ENCODE measurements at regions not wholly inside any gene's neighbourhood (a gene's known extent, or its start where the extent isn't known, plus 50 kb on each side); places are given as distances from the start of the nearest gene placed in this dataset.

DNA sequence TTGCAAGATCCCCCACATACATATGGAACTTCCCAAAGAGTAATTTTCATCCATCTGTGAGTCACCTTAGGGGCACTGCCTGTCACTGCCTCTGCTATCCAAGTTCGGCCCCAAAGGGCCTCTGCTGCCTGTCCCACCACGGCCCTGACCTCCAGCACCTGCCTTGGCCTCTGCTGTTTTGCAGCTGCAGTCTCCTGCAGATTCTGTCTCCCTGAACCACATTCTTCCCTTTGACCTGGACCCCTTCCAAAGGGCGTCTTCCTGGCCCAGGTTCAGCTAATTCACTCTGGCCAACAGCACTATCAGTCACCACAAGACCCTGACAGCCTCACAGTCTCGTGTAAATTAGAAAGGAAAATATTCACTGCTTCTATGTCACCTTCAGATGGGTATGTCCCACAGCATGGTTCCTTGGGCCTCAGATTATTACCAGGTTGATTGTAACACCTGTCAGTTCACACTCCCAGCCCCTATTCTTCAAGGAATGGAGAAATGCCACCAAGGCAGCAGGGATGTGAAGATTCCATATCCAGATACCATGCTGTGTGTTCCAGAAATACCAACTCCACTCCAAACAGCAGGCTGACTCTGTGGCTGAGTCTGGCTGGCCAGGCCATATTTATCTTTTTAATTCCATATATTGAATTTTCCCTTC lies 479.3 kb downstream of the ARHGEF28 start:
- H3K36me3 ChIP-seq: no peaks in the 10 kb centered on the region
- H3K27ac ChIP-seq: no peak overlapping the region
- no peaks in the 10 kb centered on the region for H3K9me3 ChIP-seq
- H3K4me3 ChIP-seq: no peak overlapping the region
- intact Hi-C loops (cut with DNase I; ENCODE audit: low total_unique reads): no loop called here
- no peak for TF ChIP-seq POLR2A (IDR thresholded peaks at IDR 0.05)
- TF ChIP-seq, protein P1, sequence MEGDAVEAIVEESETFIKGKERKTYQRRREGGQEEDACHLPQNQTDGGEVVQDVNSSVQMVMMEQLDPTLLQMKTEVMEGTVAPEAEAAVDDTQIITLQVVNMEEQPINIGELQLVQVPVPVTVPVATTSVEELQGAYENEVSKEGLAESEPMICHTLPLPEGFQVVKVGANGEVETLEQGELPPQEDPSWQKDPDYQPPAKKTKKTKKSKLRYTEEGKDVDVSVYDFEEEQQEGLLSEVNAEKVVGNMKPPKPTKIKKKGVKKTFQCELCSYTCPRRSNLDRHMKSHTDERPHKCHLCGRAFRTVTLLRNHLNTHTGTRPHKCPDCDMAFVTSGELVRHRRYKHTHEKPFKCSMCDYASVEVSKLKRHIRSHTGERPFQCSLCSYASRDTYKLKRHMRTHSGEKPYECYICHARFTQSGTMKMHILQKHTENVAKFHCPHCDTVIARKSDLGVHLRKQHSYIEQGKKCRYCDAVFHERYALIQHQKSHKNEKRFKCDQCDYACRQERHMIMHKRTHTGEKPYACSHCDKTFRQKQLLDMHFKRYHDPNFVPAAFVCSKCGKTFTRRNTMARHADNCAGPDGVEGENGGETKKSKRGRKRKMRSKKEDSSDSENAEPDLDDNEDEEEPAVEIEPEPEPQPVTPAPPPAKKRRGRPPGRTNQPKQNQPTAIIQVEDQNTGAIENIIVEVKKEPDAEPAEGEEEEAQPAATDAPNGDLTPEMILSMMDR (IDR thresholded peaks at IDR 0.05): no peak
- H3K4me1 ChIP-seq: no peaks in the 10 kb centered on the region
- H3K27me3 ChIP-seq: no peaks in the 10 kb centered on the region
- DNase-seq: no peak

DNA sequence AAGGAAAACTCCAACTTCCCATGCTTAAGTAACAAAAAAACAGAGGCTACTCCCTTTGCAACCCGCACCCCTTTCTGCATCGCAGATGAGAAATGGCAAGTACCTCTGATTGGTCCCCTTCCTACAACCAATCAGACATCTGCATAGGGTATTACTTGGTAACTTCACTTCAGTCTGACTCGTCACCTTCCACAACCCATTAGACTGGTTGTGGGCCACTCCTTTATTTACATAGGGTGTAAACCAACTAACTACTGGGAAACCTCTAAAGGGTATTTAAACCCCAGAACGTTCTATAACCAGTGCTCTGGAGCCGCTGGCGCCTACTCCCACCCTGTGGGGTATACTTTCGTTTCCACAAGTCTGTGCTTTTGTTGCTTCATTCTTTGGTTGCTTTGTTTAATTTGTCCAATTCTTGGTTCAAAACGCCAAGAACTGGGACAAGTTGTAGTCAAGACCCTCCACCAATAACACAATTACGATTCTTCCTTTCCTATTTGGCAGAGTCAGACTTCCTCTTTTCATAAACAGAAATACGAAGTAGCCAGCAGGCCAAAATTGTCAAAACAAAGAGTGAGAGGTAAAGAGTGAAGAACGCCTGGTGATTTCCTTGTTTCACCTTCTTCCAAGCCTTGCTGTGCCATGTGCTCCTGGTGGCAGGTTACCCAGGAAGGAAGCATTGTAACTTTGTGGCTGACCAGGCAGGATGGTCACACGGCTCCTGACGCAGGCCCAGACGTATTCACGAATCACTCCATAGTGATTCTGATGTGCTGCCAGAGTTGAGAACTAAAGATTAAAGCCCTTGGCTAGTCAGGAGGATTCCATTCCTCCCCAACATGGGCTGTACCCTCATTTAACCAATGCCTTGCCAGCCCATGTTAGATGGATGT lies 477.4 kb downstream of the ARHGEF28 start:
- intact Hi-C loops (cut with DNase I; ENCODE audit: low total_unique reads): no loop called here
- Histone ChIP-seq H3K4me3 (no peak overlapping the region), H3K4me1 (no peaks in the 10 kb centered on the region), H3K27ac (no peak overlapping the region), H3K27me3 (no peaks in the 10 kb centered on the region), H3K36me3 (no peaks in the 10 kb centered on the region), H3K9me3 (no peaks in the 10 kb centered on the region)
- no peak for TF ChIP-seq POLR2A (IDR thresholded peaks at IDR 0.05)
- TF ChIP-seq, protein P1 (IDR thresholded peaks at IDR 0.05): no peak
- DNase-seq: no peak

DNA sequence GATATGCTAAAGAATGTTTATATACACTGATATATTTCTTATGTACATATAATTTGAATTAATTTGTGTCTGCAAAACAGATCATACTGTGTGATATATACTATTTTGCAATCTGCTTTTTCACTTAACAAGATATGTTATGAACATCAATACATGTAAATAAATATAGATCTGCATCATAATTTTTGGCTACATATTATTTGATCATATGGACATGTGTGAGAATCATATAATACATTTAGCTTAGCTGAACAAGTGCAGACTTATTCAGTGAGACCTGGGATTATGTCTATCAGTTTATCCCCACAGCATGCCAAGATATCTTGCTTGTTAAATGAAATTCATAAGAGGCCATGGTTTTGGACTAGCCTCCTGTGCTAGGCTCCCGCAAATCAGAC lies 474.3 kb downstream of the ARHGEF28 start:
- Histone ChIP-seq H3K27me3 (no peaks in the 10 kb centered on the region), H3K27ac (no peak overlapping the region), H3K4me3 (no peak overlapping the region), H3K36me3 (no peaks in the 10 kb centered on the region), H3K9me3 (no peaks in the 10 kb centered on the region), H3K4me1 (no peaks in the 10 kb centered on the region)
- intact Hi-C loops (cut with DNase I; ENCODE audit: low total_unique reads): no loop called here
- no peak for DNase-seq
- TF ChIP-seq, protein P1 (IDR thresholded peaks at IDR 0.05): no peak
- no peak for TF ChIP-seq POLR2A (IDR thresholded peaks at IDR 0.05)

DNA sequence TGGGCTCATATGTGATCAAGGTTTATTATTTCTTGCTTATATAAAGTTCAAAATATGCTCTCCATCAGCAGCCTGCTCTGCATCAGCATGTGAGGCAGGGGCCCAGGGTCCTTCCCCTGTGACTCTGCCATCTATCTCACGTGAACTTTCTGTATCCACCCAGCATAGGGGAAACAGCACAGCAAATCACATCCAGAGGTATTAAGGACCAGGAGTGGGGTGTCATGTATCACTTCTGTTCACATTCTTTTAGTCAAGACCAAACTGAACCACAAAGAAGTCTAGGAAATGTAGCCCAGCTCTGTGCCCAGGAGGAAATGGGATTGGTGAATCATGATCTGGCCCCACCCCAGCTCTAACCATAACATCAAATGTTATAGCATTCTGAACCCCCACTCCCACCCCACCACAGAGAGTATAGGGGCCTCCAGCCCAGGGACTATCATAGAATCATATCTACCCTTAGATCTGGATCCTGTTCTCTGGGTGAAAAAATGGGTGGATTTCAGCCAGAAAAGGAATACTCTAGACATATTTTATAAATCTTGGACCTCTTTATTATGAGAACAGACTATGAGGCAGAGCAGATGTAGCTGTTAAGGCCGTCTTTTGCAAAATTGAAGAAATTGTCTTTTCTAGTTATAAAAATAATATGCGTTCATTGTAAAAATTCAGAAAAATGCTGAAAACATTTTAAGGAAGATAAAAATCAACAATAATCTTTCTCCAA lies 473.7 kb downstream of the ARHGEF28 start:
- Histone ChIP-seq H3K36me3 (no peaks in the 10 kb centered on the region), H3K27ac (no peak overlapping the region), H3K4me1 (no peaks in the 10 kb centered on the region), H3K4me3 (no peak overlapping the region), H3K27me3 (no peaks in the 10 kb centered on the region), H3K9me3 (no peaks in the 10 kb centered on the region)
- intact Hi-C loops (cut with DNase I; ENCODE audit: low total_unique reads): no loop called here
- TF ChIP-seq POLR2A (IDR thresholded peaks at IDR 0.05): no peak
- TF ChIP-seq, protein P1 (IDR thresholded peaks at IDR 0.05): no peak
- no peak for DNase-seq

Data from uterus (tissue), 3 donors.